ENCODE measurements at regions not wholly inside any gene's neighbourhood (a gene's known extent, or its start where the extent isn't known, plus 50 kb on each side); places are given as distances from the start of the nearest gene placed in this dataset.
"Not testable (repeated sequence)": the region's sequence is repeated elsewhere in the genome, so short reads cannot be mapped to it uniquely, and the experiment has no call there.

DNA sequence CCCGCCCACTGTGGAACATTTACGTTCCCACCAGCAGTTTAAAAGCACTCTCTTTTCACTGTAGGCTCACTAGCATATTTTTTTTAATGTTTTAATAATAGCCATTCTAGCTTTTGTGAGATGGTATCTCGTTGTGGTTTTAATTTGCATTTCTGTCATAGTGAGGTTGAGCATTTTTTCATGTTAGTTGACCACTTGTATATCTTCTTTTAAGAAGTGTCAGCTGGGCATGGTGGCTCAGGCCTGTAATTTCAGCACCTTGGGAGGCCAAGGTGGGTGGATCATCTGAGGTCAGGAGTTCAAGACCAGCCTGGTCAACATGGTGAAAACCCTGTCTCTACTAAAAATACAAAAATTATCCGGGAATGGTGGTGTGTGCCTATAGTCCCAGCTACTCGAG is 781.7 kb upstream of the SLIT2 start:
- TF ChIP-seq, protein P1, sequence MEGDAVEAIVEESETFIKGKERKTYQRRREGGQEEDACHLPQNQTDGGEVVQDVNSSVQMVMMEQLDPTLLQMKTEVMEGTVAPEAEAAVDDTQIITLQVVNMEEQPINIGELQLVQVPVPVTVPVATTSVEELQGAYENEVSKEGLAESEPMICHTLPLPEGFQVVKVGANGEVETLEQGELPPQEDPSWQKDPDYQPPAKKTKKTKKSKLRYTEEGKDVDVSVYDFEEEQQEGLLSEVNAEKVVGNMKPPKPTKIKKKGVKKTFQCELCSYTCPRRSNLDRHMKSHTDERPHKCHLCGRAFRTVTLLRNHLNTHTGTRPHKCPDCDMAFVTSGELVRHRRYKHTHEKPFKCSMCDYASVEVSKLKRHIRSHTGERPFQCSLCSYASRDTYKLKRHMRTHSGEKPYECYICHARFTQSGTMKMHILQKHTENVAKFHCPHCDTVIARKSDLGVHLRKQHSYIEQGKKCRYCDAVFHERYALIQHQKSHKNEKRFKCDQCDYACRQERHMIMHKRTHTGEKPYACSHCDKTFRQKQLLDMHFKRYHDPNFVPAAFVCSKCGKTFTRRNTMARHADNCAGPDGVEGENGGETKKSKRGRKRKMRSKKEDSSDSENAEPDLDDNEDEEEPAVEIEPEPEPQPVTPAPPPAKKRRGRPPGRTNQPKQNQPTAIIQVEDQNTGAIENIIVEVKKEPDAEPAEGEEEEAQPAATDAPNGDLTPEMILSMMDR (IDR thresholded peaks at IDR 0.05) = not testable (repeated sequence)
- not testable (repeated sequence) for TF ChIP-seq POLR2A (IDR thresholded peaks at IDR 0.05)

All from heart left ventricle (tissue), 13 donors.